NB4 (cell line): ENCODE measurements at regions not wholly inside any gene's neighbourhood (a gene's known extent, or its start where the extent isn't known, plus 50 kb on each side); places are given as distances from the start of the nearest gene placed in this dataset.

ENCODE experiments used
- DNase-seq: peaks from one replicate; pipeline ENCODE4 v3.0.0; 2010; ENCODE audit warnings: low read depth
- H3K4me3 ChIP-seq: one replicate; pipeline ENCODE4 v1.5.1; 2011; ENCODE audit warnings: mild to moderate bottlenecking, low read depth, low read length, moderate library complexity
- CTCF ChIP-seq: IDR thresholded peaks from one replicate; pipeline ENCODE4 v1.5.1; 2012; ENCODE audit warnings: low read depth, low read length
- MYC ChIP-seq: IDR thresholded peaks from 2 replicates; pipeline ENCODE4 v1.6.1; 2011; ENCODE audit warnings: low read depth, low read length
- POLR2A ChIP-seq: IDR thresholded peaks from 2 replicates; pipeline ENCODE4 v1.6.1; 2011; ENCODE audit warnings: mild to moderate bottlenecking; ENCODE audit not compliant: insufficient read length; ENCODE audit errors: extremely low read depth
- TF ChIP-seq, protein P1 (sequence below): IDR thresholded peaks from 2 replicates; pipeline ENCODE4 v1.6.1; 2011; ENCODE audit warnings: low read depth, low read length

- TF ChIP-seq POLR2A: no peak
- no peak for TF ChIP-seq CTCF
- no peak for TF ChIP-seq MYC
- TF ChIP-seq, protein P1, sequence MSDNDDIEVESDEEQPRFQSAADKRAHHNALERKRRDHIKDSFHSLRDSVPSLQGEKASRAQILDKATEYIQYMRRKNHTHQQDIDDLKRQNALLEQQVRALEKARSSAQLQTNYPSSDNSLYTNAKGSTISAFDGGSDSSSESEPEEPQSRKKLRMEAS: no peak
- H3K4me3 ChIP-seq: no peak overlapping the region
- DNase-seq: no peak
These were observed 272.5 kb downstream of the ADAM29 start for GRCh38 chr4:175190654-175191053.

DNA sequence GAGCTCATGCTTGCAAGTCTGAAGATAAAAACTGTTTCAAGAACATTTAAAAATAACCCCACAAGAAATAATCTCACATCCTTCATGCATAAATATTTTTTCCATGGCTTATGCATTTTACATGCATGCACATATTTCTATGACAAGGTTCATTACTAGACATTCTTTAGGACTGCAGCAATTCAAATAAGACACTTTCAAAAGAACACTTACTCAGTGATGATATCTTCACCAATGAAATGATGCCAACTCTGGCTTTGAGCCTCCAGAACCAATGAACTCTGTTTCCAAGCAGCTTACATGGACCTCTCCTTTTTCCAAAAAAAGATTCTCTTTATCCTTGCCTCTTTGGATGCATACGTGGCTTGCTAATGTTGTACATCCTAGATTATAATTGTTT is 279.9 kb downstream of the ADAM29 start:
- DNase-seq: no peak
- no peak overlapping the region for H3K4me3 ChIP-seq
- TF ChIP-seq MYC: no peak
- TF ChIP-seq POLR2A: no peak
- TF ChIP-seq, protein P1: no peak
- TF ChIP-seq CTCF: no peak

DNA sequence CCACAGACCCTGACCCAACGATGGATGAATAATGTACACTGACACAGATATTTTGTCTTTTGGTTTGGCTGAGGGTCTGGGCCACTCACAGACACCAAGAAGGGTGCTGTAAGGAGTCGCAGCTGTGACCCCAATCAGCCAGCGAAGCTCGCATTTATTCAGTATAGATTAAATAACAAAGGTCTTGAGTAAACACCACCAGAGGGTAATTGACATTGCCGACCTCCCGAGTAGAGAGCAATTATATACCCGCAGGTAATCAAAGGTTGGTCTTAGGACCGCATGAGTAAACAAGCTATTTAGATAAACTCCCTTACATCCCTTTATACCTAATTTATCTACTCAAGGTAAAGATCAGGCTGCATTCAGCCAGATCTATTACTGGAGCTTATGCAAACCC is 297.1 kb downstream of the ADAM29 start:
- TF ChIP-seq CTCF (no peak), MYC (no peak), POLR2A (no peak)
- TF ChIP-seq, protein P1: no peak
- no peak for DNase-seq
- no peak overlapping the region for H3K4me3 ChIP-seq

GRCh38 chr4:175215657-175216056 is 297.5 kb downstream of the ADAM29 start:
- no peak overlapping the region for H3K4me3 ChIP-seq
- no peak for DNase-seq
- TF ChIP-seq POLR2A: no peak
- TF ChIP-seq, protein P1: no peak
- TF ChIP-seq MYC: no peak
- no peak for TF ChIP-seq CTCF

DNA sequence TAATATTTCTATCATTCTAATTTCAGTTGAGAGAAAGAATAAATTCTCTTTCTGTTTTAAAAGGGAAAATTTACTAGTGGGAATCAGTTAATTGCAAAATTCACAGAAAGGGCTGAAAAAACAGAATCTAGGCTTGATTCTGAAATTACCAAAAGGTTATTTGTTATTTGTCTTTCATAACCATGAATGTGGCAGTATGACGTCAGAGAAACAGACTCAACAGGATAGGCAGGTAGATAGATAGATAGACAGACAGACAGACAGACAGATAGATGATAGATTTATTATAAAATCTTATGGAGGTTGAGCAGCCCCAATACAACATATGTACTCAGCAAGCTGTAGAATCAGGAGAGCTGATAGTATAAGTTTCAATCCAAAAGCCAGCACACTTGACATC is 311.0 kb downstream of the ADAM29 start:
- H3K4me3 ChIP-seq: no peak overlapping the region
- DNase-seq: no peak
- TF ChIP-seq, protein P1: no peak
- TF ChIP-seq CTCF (no peak), MYC (no peak), POLR2A (no peak)

GRCh38 chr4:175234162-175234561 is 316.0 kb downstream of the ADAM29 start:
- TF ChIP-seq, protein P1: no peak
- TF ChIP-seq CTCF (no peak), POLR2A (no peak), MYC (no peak)
- DNase-seq: no peak
- no peak overlapping the region for H3K4me3 ChIP-seq
